ENCODE measurements at regions not wholly inside any gene's neighbourhood (a gene's known extent, or its start where the extent isn't known, plus 50 kb on each side); places are given as distances from the start of the nearest gene placed in this dataset.

DNA sequence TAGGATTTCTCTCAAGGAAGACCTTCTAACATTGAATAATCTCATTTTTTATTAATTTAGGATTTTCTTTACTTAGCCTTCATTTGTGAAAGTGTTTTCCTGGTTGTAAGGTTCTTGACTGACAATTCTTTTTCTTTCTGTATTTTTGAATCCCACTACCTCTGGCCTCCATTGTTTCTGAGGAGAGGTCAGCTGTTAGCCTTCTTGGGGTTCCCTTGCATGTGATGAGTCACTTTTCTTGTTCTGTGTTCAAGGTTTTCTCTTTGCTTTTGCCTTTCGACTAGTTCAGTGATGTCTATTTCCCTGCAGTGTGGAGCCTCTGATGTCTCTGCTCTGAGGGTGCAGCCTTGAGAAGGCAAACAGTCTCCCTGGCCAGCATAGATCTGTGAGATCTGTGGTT lies 304.1 kb upstream of the ZNF32 start:
- TF ChIP-seq, protein P1, sequence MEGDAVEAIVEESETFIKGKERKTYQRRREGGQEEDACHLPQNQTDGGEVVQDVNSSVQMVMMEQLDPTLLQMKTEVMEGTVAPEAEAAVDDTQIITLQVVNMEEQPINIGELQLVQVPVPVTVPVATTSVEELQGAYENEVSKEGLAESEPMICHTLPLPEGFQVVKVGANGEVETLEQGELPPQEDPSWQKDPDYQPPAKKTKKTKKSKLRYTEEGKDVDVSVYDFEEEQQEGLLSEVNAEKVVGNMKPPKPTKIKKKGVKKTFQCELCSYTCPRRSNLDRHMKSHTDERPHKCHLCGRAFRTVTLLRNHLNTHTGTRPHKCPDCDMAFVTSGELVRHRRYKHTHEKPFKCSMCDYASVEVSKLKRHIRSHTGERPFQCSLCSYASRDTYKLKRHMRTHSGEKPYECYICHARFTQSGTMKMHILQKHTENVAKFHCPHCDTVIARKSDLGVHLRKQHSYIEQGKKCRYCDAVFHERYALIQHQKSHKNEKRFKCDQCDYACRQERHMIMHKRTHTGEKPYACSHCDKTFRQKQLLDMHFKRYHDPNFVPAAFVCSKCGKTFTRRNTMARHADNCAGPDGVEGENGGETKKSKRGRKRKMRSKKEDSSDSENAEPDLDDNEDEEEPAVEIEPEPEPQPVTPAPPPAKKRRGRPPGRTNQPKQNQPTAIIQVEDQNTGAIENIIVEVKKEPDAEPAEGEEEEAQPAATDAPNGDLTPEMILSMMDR (IDR thresholded peaks at IDR 0.05; ENCODE audit: insufficient read depth, low read depth, low read length, missing control alignments), result no peak
- DNase-seq (ENCODE audit: low read depth), result no peak
- no peak overlapping the region for H3K4me3 ChIP-seq (ENCODE audit: low read depth, low read length)

DNA sequence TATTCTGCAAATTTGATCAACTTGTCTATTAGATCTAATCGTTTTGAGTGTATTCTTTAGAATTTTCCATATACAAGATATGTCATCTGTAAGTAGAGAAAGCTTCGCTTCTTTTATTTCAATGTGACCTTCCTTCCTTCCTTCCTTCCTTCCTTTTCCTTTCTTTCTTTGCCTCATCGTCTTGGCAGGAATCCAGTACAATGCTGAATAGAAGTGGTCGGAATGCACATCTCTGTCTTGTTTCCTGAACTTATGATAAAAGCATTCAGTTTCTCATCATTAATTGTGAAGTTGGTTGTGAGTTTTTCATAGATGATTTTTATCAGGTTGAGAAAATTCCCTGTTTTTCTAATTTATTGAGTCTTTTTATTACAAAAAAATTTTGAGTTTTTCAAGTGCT lies 300.7 kb upstream of the ZNF32 start:
- TF ChIP-seq, protein P1 (IDR thresholded peaks at IDR 0.05; ENCODE audit: insufficient read depth, low read depth, low read length, missing control alignments), result no peak

DNA sequence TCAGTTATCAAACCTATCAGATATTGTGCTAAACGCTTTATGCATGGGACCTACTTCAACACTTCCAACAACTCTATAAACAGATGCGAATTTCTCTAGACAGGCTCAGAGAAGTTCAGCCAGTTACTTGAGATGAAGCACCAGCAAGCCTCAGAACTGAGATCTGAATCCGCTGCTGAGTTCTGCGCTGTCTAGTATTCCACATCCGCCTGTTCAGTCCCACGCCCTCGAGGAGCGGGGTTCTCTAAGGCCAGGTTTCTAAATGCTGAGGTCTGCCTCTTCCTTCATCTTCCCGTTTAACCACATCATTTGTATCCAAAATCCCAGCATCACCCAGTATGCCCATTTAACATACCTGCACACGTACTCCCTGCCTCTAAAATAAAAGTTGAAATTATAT lies 297.8 kb upstream of the ZNF32 start:
- no peak for DNase-seq (ENCODE audit: low read depth)
- TF ChIP-seq, protein P1 (IDR thresholded peaks at IDR 0.05; ENCODE audit: insufficient read depth, low read depth, low read length, missing control alignments), result no peak
- H3K4me3 ChIP-seq (ENCODE audit: low read depth, low read length), result no peak overlapping the region

More for the DNA sequence above, 300.7 kb upstream of the ZNF32 start:
- no peak overlapping the region for H3K4me3 ChIP-seq (ENCODE audit: low read depth, low read length)
- no peak for DNase-seq (ENCODE audit: low read depth)

DNA sequence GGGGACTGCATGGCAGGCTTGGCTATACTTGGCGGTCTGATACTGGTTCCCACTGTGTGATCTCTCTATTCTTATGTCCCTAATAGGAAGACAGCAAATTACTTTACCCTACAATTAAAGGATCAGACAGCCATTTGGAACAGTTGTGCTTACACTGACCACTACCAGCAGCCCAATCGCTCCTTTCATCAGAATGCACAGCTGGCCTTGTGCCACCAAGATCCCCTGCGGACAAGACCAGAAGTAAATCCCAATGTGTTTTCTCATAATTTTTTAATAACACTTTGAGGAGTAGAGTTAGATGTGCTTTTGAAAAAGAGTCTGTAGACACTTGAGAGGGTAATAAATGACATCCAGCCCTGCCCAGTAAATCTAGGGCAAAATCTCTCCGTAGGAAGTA lies 297.2 kb upstream of the ZNF32 start:
- TF ChIP-seq, protein P1 (IDR thresholded peaks at IDR 0.05; ENCODE audit: insufficient read depth, low read depth, low read length, missing control alignments), result no peak
- no peak for DNase-seq (ENCODE audit: low read depth)
- no peak overlapping the region for H3K4me3 ChIP-seq (ENCODE audit: low read depth, low read length)

DNA sequence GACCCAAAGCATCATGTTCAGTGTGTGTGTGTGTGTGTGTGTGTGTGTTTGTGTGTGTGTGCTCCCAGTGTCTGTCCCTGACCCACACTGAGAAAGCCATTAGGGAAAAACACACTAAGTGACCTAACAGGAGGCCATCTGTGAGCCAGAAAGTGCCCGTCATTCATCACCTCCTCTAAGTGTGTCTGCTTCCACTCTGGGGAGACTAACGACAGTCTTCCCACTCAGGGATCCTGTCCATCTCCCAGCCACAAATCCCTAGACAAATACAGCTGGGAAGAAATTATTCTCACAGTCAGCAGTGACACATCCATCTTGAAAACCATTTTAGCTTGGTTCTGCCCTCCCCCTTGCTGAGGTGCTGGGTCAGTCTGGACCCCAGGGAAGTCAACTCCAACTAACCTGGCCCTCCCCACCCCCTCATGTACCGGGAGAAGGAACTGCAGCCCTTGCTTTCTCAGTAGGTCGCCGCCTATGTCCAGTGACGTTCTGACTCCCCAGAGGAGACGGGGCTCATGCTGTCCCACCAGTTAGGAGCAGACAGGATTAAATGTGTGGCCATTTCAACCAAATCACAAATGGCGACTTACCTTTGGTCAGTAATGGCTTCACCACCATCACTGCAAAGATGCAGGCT lies 296.5 kb upstream of the ZNF32 start:
- no peak for DNase-seq (ENCODE audit: low read depth)
- no peak overlapping the region for H3K4me3 ChIP-seq (ENCODE audit: low read depth, low read length)
- TF ChIP-seq, protein P1 (IDR thresholded peaks at IDR 0.05; ENCODE audit: insufficient read depth, low read depth, low read length, missing control alignments), result no peak

DNA sequence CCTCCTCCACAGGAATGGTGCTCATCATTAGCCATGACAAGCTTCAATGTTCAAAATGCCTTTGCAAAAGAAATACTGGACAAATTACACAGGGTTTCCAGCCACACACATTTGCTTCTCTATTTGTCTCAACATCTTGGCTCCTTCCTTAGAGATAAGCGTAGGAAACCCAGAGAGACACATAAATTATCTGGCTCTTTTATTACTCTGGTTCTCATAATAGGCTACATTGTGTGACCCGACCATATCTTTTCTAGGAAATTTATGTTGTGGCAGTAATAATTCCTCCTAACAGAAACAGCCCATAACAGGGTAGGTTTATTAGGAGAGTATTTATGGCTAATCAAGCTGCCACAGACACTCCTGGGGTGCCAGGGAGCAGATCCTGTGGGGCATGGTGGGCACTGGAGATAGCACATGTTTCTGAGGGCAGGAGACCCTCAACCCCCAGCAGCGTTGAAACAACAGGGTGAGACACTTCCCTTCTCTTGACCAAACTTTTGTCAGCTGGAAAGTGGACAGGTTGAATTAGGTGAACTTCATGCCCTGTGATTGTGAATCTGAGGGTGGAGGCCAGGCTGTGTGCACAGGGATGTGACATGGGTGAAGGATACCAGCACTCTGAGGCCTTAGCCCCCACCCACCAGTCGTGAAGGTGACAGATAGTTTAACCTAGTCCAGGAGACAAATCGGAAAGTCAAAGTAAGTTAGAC lies 295.9 kb upstream of the ZNF32 start:
- DNase-seq (ENCODE audit: low read depth), result no peak
- H3K4me3 ChIP-seq (ENCODE audit: low read depth, low read length), result no peak overlapping the region
- TF ChIP-seq, protein P1 (IDR thresholded peaks at IDR 0.05; ENCODE audit: insufficient read depth, low read depth, low read length, missing control alignments), result no peak

Data from GM12865 (cell line).